Neural crest cell (in vitro differentiated cells): ENCODE measurements at regions not wholly inside any gene's neighbourhood (a gene's known extent, or its start where the extent isn't known, plus 50 kb on each side); places are given as distances from the start of the nearest gene placed in this dataset.

Experiments
- DNase-seq: peaks from one replicate; pipeline ENCODE4 v3.0.0; 2021; ENCODE audit warnings: low read depth, mixed read lengths, low spot score
- H3K27ac Mint-ChIP-seq: one replicate; pipeline ENCODE4 v1.8.0; 2021; ENCODE audit warnings: mild to moderate bottlenecking, mixed read lengths; ENCODE audit not compliant: unreplicated experiment
- H3K27me3 Mint-ChIP-seq: 2 replicates; pipeline ENCODE4 v1.8.0; 2021; ENCODE audit warnings: low read depth, mild to moderate bottlenecking, mixed read lengths
- H3K36me3 Mint-ChIP-seq: 2 replicates; pipeline ENCODE4 v1.8.0; 2021; ENCODE audit warnings: low read depth, mild to moderate bottlenecking, mixed read lengths
- H3K4me1 Mint-ChIP-seq: 2 replicates; pipeline ENCODE4 v1.8.0; 2021; ENCODE audit warnings: mixed read lengths
- H3K4me3 Mint-ChIP-seq: one replicate; pipeline ENCODE4 v1.8.0; 2021; ENCODE audit warnings: mild to moderate bottlenecking, mixed read lengths
- H3K9me3 Mint-ChIP-seq: 2 replicates; pipeline ENCODE4 v1.8.0; 2021; ENCODE audit warnings: mixed read lengths
- CTCF ChIP-seq: fragments of 200-600 bp; sonication (generic); conservative IDR thresholded peaks from 2 replicates; pipeline ENCODE4 v1.5.0; 2021; ENCODE audit warnings: antibody characterized with exemption, mild to moderate bottlenecking

GRCh38 chr18:43501099-43501498 lies 223.8 kb upstream of the SYT4 start:
- Mint-ChIP-seq H3K36me3 (peaks cover 1% of the 10 kb centered on the region), H3K27me3 (no peaks in the 10 kb centered on the region), H3K9me3 (peaks cover 10% of the 10 kb centered on the region), H3K4me3 (no peak overlapping the region), H3K27ac (no peak overlapping the region), H3K4me1 (no peaks in the 10 kb centered on the region)
- no peak for TF ChIP-seq CTCF
- no peak for DNase-seq

DNA sequence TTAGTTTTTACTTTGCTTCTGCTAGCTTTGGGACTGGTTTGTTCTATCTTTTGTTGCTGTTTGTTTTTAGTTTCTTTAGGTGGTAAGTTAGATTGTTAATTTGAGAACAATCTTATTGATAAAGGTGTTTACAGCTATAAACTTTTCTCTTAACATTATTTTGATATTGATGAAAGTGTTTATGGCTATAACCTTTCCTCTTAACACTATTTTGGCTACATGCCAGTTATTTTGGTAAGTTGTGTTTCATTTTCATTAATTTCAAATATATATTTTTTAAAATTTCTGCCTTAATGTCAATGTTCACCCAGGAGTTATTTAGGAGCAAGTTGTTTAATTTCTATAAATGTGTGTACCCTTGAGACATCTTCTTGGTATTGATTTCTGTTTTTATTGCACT lies 229.6 kb upstream of the SYT4 start:
- DNase-seq = no peak
- peaks cover 30% of the 10 kb centered on the region for H3K9me3 Mint-ChIP-seq
- TF ChIP-seq CTCF = no peak
- H3K36me3 Mint-ChIP-seq = peaks cover 11% of the 10 kb centered on the region
- no peak overlapping the region for H3K4me3 Mint-ChIP-seq
- H3K27ac Mint-ChIP-seq = no peak overlapping the region
- no peaks in the 10 kb centered on the region for H3K27me3 Mint-ChIP-seq
- H3K4me1 Mint-ChIP-seq = no peaks in the 10 kb centered on the region

- Mint-ChIP-seq H3K4me1 (no peaks in the 10 kb centered on the region), H3K9me3 (peaks cover 33% of the 10 kb centered on the region), H3K4me3 (no peak overlapping the region), H3K27ac (no peak overlapping the region), H3K27me3 (no peaks in the 10 kb centered on the region), H3K36me3 (peaks cover 11% of the 10 kb centered on the region)
- no peak for TF ChIP-seq CTCF
- DNase-seq = no peak
Measured at GRCh38 chr18:43507842-43508481, 230.7 kb upstream of the SYT4 start.

DNA sequence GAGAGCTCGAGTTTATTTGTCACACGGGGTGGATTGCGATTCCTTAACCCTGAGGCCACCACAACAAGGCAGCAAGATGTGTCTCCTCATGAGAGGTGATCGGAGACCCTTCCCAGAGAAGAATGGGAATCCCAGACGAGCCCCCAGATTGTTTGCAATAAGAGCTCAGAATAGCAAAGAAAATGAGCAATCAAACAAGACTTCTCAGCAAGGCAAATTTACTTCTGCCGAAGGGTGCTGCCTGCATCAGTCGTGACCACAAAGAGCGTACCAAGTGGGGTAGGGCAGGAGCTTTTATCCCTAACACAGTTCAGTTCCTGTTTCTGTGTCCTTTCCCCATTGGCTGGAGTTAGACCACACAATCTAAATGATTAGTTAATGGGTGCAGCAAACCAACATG lies 237.5 kb upstream of the SYT4 start:
- Mint-ChIP-seq H3K27ac (no peak overlapping the region), H3K27me3 (no peaks in the 10 kb centered on the region), H3K4me1 (no peaks in the 10 kb centered on the region), H3K4me3 (no peak overlapping the region), H3K9me3 (peaks cover 14% of the 10 kb centered on the region), H3K36me3 (no peaks in the 10 kb centered on the region)
- DNase-seq = no peak
- no peak for TF ChIP-seq CTCF

- H3K27ac Mint-ChIP-seq = no peak overlapping the region
- no peak overlapping the region for H3K4me3 Mint-ChIP-seq
- H3K4me1 Mint-ChIP-seq = no peaks in the 10 kb centered on the region
- peaks cover 7% of the 10 kb centered on the region for H3K9me3 Mint-ChIP-seq
- no peaks in the 10 kb centered on the region for H3K36me3 Mint-ChIP-seq
- TF ChIP-seq CTCF = no peak
- DNase-seq = no peak
- H3K27me3 Mint-ChIP-seq = no peaks in the 10 kb centered on the region
Measured at GRCh38 chr18:43515481-43515880, 238.2 kb upstream of the SYT4 start.
